AG04450 (cell line): ENCODE measurements at regions not wholly inside any gene's neighbourhood (a gene's known extent, or its start where the extent isn't known, plus 50 kb on each side); places are given as distances from the start of the nearest gene placed in this dataset.
"Not testable (repeated sequence)": the region's sequence is repeated elsewhere in the genome, so short reads cannot be mapped to it uniquely, and the experiment has no call there.

ENCODE experiments used
- CTCF ChIA-PET: fragments of 300-600, 350-600 bp; formaldehyde crosslinking; extraction: SDS; loops from one replicate; lab custom pipeline; 2022; ENCODE audit warnings: antibody characterized with exemption, inconsistent platforms; lab: Charles Lee
- POLR2A ChIA-PET: fragments of 350-600 bp; formaldehyde crosslinking; extraction: SDS; loops from one replicate; lab custom pipeline; 2021; ENCODE audit warnings: antibody characterized with exemption, inconsistent platforms; lab: Yijun Ruan, JAX
- DNase-seq: peaks from one replicate; pipeline ENCODE4 v3.0.0-alpha.2; 2011; ENCODE audit warnings: low read depth, low spot score
- H3K27ac ChIP-seq: one replicate; pipeline ENCODE4 v1.5.1; 2012; ENCODE audit warnings: low read depth, low read length, control low read depth
- H3K27me3 ChIP-seq: one replicate; pipeline ENCODE4 v1.6.0; 2012; ENCODE audit warnings: low read length; ENCODE audit not compliant: control insufficient read depth, insufficient read depth
- H3K4me3 ChIP-seq: 2 replicates; pipeline ENCODE4 v1.5.1; 2011; ENCODE audit warnings: mild to moderate bottlenecking, low read depth, low read length, control low read depth
- H3K9me3 ChIP-seq: 2 replicates; pipeline ENCODE4 v1.5.1; 2012; ENCODE audit warnings: low read length; ENCODE audit not compliant: control insufficient read depth, insufficient read depth
- CTCF ChIP-seq: IDR thresholded peaks from 2 replicates; pipeline ENCODE4 v1.5.1; 2011; ENCODE audit warnings: low read depth, low read length, control low read depth, inconsistent platforms

- Histone ChIP-seq H3K27ac (no peak overlapping the region), H3K9me3 (no peaks in the 10 kb centered on the region), H3K27me3 (no peaks in the 10 kb centered on the region), H3K4me3 (no peak overlapping the region)
- ChIA-PET CTCF (no interaction called here), POLR2A (no interaction called here)
- no peak for TF ChIP-seq CTCF
- DNase-seq: no peak
Measured at GRCh38 chr4:10853196-10853595, 168.6 kb upstream of the CLNK start.

- DNase-seq: no peak
- Histone ChIP-seq H3K27me3 (no peaks in the 10 kb centered on the region), H3K27ac (no peak overlapping the region), H3K4me3 (no peak overlapping the region), H3K9me3 (no peaks in the 10 kb centered on the region)
- TF ChIP-seq CTCF: no peak
- ChIA-PET CTCF (no interaction called here), POLR2A (no interaction called here)
Measured at GRCh38 chr4:10841697-10842096, 157.1 kb upstream of the CLNK start.

- ChIA-PET POLR2A (no interaction called here), CTCF (interaction anchor here (0.5 to 0.6 kb wide), 2 partner anchors 873 to 1512 kb away, joined by 3 to 4 read pairs; no protein-coding TSS in a partner anchor)
- no peak for DNase-seq
- Histone ChIP-seq H3K9me3 (no peaks in the 10 kb centered on the region), H3K27ac (no peak overlapping the region), H3K4me3 (no peak overlapping the region), H3K27me3 (no peaks in the 10 kb centered on the region)
- TF ChIP-seq CTCF: no peak
Measured at GRCh38 chr4:10837151-10837550, 152.6 kb upstream of the CLNK start.

- no peak for TF ChIP-seq CTCF
- no peak for DNase-seq
- ChIA-PET CTCF (interaction anchor here (0.6 kb wide), 1 partner anchor 356 kb away, joined by 3 read pairs; no protein-coding TSS in a partner anchor), POLR2A (no interaction called here)
- H3K27me3 ChIP-seq: no peaks in the 10 kb centered on the region
- no peaks in the 10 kb centered on the region for H3K9me3 ChIP-seq
- H3K27ac ChIP-seq: no peak overlapping the region
- H3K4me3 ChIP-seq: no peak overlapping the region
Measured at GRCh38 chr4:10832806-10833628, 148.4 kb upstream of the CLNK start.

GRCh38 chr4:10831727-10832408 lies 147.3 kb upstream of the CLNK start:
- Histone ChIP-seq H3K4me3 (no peak overlapping the region), H3K9me3 (no peaks in the 10 kb centered on the region)
- no peak for DNase-seq

GRCh38 chr4:10828918-10829538 lies 144.5 kb upstream of the CLNK start:
- CTCF ChIA-PET, H3K27ac ChIP-seq, DNase-seq, POLR2A ChIA-PET, H3K9me3 ChIP-seq, H3K4me3 ChIP-seq, H3K27me3 ChIP-seq: not testable (repeated sequence)

More at GRCh38 chr4:10831727-10832408, 147.3 kb upstream of the CLNK start:
- POLR2A ChIA-PET: no interaction called here
- CTCF ChIA-PET: no interaction called here
- Histone ChIP-seq H3K27ac (no peak overlapping the region), H3K27me3 (no peaks in the 10 kb centered on the region)
- no peak for TF ChIP-seq CTCF
